GM03348 (cell line): ENCODE measurements at regions not wholly inside any gene's neighbourhood (a gene's known extent, or its start where the extent isn't known, plus 50 kb on each side); places are given as distances from the start of the nearest gene placed in this dataset.
"Not testable (repeated sequence)": the region's sequence is repeated elsewhere in the genome, so short reads cannot be mapped to it uniquely, and the experiment has no call there.

Source experiments
- DNase-seq: peaks from one replicate; pipeline ENCODE4 v3.0.0; 2012; ENCODE audit warnings: low spot score

DNA sequence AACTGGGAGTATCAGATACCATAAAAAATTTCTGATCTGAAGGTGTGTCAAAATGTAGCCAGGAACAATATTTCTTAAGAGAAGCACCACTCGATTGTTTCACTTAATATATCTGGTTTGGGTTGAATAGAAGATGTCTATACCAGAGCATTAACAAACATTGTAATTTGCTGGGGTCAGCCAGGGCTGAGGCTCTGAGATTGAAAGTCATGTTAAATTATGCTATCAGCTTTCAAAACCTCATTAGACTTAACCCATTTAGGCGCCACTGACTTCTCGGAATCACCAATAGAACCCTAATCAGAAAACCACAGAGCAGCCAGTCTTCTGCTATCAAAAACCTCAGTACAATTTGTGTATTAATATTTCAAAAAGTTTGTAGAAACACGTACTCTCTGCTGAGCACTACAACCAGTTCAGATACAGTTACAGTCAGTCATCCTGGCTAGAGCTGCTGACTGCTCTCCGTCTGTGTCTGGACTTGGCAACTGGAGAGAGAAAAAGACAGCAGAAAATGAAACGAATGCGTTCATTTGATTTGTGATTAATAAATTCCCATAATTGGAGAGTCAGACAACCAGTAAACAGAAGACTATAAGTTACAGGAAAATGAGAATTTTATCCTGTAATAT, 848.6 kb upstream of the PABPC4L start:
- DNase-seq = no peak

DNA sequence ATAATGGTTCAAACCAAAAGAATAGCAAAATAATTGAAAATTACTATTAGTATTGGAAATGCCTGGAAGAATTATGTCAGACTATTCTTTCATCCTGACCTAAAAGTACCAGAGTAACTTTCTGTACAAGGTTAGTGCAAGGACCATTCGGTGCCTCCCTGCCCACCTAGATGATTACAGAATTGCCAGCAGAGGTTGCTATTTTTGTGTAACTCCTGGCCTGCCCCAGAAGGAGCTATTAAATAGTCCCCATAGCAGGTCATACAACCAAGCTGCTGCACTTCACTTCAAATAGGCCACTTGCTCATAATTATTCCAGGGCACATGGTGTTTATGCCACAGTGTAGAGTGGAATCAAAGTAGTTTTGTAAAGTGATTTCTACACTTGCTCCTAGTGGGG, 831.1 kb upstream of the PABPC4L start:
- DNase-seq = no peak

DNA sequence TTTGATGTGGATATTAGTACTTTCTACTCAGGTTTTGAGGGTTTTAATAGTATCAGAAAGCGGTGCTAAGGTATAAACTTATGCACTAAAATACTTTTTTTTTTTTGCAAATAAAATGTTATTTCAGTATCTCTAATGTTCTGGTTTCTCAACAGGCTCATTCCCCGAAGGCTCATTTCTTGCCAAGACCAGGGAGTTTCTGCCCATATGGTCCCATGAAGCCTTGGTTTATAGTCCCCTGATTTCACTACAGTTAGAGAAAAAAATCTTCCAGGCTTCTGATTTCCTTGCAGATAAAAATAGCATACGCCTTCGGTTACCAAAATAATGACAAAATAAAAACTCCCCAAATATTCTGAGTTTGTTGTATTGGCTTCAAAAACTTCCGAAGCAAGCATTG, 814.2 kb upstream of the PABPC4L start:
- DNase-seq = no peak

DNA sequence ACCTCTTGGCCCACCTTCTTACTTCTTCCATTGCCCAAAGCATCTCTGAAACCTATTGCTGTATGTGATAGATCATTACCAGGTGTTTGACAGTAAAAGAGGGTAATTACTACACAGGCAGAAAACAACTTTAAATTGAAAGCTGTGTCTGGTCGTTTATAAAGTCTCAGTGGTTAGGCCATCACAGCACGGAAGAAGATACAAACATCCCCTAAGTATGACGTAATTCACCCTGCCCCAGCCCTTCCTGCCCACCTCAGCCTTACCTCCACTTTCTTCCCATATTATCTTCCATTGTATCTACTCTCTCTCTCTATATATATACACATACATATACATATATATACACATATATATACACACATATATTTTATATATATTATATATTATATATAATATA, 805.8 kb upstream of the PABPC4L start:
- DNase-seq = no peak

DNA sequence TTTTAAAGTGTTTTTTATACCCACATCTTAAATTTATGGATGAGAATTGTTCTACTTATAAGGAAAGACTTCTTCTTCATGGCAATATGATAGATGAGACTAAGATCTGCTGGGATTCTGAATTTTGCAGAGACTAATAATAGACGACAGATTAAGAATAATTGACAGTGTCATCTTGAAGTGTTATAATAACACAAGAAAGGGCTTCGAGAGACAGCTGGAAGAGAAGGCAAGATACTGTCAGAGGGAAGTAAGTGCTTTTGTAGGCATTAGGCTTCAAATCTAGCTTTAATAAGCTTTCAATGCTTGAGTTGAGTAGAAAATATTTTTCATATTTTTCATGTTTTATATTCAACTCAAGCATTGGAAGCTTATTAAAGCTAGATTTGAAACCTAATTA, 797.6 kb upstream of the PABPC4L start:
- no peak for DNase-seq

DNA sequence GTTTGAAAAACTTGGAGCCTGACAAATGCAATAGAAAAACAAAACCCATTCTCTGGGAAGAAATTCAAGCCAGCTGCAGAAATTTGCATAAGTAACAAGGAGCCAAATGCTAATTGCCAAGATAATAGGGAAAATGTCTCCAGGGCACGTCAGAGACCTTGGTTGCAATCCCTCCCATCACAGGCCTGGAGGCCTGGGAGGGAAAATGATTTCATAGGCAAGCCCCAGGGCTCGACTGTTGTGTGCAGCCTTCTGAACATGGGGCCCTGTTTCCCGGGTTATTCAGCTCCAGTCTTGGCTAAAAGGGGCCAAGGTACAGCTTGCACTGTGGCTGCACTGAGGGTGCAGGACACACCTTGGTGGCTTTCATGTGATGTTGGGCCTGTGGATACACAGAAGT, 760.4 kb upstream of the PABPC4L start:
- no peak for DNase-seq

DNA sequence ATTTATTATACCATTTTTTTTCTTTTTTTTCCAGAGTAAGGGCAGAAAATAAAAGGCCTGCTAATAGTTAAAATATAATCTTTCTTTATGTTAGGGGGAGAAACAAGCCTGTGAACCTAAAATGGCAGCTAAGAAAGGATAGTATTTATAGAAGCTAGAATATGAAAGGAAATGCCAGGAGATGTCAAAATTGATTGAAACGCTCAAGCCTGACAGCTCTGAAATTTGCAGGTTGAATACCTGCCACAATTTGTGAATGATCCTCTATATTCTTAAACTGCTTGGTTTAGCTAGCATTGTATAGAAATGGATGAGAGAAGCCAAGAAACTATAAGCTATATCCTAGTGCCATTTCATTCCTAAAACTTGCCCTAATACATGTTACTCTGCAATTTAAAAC, 757.3 kb upstream of the PABPC4L start:
- no peak for DNase-seq

DNA sequence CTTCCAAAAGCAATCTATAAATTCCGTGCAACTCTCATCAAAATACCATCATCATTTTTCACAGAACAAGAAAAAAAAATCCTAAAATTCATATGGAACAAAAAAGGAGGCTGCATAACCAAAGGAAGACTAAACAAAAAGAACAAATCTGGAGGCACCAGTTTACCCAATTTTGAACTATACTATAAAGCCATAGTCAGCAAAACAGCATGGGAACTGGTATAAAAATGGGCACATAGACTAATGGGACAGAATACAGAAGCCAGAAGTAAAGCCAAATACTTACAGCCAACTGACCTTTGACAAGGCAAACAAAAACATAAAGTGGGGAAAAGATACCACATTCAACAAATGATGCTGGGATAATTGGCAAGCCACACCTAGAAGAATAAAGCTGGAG, 753.5 kb upstream of the PABPC4L start:
- DNase-seq = no peak

DNA sequence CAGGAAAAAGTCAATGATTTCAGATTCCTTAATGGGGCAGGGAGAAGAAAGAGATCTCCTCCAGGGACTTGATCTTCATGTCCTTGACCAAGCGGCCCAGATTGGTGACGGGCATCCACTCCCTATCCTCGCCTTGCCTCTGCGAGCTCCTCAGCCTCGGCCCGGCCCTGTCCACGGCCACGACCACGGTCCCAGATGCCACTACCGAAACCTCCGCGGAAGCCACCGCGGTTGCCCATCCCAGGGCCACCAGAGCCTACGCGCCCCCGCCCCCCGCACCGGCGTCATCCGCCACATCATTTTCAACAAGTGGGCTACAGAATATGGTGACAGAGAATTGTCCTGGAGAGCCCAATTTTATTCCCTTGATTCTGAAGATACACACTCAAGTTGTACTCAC, 751.2 kb upstream of the PABPC4L start:
- DNase-seq = no peak

DNA sequence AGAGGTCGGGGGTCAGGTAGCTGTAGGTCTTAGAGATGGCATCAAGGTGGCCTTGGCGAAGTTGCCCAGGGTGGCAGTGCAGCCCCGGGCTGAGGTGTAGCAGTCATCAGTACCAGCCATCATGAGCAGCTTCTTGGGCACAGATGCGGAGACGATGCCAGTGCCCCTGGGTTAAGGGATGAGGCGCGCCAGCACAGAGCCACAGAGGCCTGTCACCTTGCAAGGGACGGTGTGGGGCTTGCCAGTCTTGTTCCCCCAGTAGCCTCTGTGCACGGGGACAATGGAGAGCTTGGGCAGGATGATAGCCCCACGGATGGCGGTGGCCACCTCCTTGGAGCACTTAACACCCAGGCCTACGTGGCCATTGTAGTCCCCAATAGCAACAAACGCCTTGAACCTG, 750.7 kb upstream of the PABPC4L start:
- no peak for DNase-seq

DNA sequence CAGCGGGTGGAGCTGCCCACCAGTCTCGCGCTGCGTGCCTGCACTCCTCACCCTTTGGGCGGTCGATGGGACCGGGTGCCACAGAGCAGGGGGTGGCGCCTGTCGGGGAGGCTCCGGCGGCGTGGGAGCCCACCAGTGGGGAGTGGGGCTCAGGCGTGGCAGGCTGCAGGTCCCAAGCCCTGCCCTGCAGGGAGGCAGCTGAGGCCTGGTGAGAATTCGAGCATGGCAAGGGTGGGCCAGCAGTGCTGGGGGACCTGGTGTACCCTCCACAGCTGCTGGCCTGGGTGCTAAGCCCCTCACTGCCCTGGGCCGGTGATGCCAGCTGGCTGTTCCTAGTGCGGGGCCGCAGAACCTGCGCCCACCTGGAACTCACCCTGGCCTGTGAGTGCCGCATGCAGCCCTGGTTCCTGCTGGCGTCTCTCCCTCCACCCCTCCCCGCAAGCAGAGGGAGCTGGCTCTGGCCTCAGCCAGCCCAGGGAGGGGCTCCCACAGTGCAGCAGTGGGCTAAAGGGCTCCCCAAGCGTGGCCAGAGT, 746.6 kb upstream of the PABPC4L start:
- no peak for DNase-seq

DNA sequence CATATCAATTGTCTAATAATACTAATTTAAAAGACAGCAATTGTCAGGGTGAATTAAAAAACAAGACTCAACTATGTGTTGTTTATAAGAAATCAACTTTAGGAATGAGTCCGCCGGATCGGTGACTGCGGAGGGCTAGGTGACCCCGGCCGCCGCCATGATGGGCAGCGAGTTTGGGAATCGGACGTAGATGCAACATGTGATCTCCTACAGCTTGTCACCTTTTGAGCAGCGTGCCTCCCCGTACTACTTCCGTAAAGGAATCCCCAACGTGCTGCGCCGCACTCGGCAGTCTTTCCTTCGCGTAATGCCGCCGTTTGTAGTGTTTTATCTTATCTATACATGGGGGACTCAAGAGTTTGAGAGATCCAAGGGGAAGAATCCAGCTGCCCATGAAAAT, 742.5 kb upstream of the PABPC4L start:
- no peak for DNase-seq

DNA sequence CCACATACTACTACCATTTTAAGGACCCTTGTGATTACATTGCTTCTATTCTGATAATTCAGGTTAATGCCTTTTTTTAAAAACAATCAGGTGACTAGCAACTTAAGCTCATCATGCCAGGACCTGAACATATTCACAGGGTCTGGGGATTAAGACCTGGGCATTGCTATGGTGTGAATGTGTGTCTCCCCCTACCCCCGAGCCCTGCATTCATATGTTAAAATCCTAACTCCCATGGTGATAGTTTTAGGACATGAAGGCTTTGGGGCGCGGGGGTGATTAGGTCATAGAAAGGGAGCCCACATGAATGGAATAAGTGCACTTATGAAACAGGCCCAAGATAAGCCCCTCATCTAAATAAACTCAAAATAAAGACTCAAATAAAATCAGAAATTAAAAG, 734.4 kb upstream of the PABPC4L start:
- no peak for DNase-seq

DNA sequence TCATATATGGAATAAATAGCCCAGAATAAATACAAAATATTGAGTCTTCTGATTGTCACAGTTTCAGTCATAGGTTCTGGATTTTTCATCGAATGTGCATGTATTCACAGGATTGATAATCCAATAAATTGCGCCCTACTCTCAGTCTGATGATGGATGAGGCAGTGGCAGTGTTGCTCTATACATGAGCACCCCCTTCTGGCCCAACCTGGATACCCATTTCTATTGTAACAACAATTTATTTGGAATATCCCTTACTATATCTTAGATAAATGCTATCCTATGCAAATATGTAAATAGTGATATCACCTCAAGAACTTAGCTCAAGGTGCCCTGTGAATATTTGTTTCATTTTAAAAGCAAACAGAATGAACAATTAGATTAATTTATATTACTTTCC, 733.7 kb upstream of the PABPC4L start:
- DNase-seq = no peak

DNA sequence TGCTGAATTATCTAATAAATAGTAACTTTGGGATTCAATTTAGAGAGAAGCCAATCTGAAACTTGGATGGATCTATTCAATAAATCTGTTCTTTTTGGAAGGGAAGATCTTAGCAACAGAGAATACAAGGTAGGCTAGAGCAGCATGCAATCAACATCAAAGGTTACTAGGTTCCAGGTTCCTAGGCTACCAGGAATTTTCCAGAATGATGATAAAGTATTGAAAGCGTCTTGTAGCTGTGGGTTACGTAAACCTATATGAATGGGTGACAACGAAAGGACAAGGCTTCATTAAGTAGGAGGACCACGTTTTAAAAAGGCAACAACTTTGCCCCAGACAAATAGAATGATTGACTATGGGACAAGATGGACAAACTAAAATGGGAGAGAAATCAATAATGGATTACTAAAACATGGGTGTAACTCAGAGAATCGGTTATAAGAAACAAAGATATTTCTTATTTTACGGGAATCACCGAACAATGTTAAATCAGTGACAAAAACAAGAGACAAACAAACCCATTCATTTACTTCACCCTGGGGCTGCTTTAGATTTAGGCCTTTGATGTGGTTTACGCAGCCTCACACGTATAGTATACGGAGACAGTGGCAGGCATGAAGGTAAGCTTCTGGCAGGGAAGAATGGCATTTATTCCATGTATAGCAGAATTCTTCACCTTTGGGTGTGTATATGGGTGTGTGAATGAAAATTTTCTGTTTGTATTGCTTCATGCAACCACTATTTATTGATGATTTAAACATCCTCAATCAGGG, 732.6 kb upstream of the PABPC4L start:
- DNase-seq = no peak

DNA sequence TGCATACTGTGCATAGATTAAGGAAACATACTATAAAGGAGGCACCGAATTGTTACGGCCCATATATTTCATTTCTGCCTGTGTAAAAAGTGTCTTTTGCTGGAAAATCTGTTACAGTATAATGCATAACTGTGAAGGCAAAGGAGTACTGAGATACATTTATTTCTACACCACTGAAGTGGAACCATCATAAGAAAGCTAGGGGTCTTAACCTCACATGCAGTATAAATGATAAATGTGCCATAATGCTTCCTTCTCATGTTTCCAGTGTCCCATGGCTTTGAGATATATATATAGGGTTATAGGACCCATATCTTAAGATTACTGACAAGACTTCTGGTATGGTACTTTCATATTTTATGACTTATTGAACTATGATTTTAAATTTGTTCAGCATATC, 713.8 kb upstream of the PABPC4L start:
- DNase-seq = no peak

DNA sequence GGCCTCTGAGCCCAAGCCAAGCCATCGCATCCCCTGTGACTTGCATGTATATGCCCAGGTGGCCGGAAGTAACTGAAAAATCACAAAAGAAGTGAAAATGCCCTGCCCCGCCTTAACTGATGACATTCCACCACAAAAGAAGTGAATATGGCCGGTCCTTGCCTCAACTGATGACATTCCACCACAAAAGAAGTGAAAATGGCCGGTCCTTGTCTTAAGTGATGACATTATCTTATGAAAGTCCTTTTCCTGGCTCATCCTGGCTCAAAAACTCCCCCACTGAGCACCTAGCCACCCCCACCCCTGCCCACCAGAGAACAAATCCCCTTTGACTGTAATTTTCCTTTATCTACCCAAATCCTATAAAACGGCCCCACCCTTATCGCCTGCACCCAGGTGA, 712.7 kb upstream of the PABPC4L start:
- not testable (repeated sequence) for DNase-seq

DNA sequence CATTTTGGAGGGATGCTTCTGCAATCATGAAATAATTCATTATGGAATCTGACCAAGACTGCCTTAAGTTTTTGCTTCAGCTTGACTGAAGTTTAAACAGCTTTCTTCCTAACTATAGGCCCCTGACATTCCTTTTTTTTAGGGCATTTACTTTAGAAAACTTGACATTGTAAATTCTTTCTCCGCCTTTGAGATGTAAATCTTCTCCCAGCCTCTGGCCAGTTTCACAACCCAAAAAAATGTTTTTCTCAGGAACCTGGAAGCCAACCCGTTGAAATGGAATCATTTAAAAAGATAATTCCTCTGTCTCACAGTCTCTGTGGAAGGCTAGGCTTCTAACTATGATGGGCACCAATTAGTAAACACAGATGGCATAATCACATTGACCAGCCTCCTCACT, 710.4 kb upstream of the PABPC4L start:
- DNase-seq = no peak

DNA sequence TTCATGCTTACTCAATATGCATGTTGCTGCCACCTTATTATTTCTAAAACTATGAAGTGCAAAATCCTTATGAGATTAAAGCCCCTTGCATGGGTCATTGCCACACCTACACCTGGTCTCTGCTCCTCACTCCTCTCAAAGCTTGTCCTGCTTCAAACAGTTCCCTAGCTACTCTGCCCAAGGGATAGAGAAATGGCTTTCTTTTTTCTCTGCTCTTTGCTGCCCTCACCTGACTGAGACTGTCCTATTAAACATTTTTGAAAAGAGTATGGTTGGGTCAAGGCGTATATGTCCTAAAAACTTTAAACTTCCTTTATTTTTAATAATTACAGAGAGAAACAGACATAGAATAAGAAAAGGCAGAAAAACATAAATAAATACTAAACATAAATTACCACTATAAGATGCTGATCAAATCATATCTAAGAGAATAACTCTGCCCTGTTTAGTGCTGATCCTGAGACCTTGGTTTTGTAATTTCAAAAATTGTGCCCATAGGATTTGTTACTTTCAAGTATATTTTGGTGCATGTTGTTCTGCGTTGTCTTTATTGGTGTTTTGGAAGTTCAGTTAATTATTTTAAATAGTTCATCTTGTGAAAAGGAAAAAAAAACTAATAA, 704.9 kb upstream of the PABPC4L start:
- peak; percentile 1 for DNase-seq

DNA sequence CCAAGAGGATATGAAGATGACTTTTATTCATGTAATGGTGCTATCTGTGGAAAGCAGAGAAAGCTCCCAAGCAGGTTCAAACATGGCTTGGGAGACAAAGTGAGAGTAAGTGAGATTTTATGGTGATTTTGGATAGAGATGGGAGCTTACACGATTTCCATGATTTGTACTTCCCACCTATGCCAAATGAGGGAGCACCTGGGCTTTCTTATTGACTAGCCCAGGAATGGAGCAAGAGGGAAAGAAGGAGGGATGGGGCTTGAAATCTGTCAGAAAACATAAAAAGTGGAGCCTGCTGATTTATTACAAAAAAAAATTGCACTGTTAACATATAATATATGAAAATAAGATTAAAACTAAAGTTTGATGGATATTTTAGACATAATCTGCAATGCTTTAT, 703.5 kb upstream of the PABPC4L start:
- no peak for DNase-seq

DNA sequence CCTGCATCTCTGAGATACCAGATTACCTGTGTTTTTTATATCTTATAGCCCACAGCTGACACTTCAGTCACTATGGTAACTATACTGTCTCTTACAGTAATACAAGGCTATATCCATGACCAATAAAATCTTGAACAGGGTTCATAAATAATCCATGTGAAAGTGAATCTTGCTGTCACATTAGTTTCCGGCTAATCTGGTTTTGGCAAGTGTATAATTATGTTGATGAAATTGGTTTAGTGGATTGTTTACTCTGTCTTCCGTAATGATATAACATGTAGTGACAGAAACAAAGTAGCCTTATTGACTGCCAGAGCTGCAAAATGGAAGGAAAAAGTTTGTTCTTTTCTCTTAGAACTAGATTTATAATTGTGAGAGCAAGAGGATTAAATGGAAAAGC, 686.6 kb upstream of the PABPC4L start:
- no peak for DNase-seq

DNA sequence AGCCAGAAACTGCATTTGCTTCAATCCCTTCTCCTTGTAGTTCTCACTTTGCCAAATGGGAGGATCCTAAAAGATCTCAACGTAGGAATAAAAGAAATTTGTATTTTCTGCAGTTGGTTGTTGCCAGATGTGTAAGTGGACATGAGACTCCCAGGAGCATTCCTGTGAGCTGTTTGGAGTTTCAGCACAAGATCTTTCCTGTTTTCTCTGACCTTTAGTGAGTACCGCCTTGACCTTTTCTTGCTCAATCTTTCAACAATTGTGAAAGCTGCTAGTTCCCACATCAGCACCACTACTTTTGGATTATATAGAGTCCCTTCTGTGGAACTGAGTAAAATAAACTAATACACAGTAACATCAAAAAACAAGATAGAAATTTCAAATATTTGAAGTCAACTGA, 683.8 kb upstream of the PABPC4L start:
- no peak for DNase-seq

DNA sequence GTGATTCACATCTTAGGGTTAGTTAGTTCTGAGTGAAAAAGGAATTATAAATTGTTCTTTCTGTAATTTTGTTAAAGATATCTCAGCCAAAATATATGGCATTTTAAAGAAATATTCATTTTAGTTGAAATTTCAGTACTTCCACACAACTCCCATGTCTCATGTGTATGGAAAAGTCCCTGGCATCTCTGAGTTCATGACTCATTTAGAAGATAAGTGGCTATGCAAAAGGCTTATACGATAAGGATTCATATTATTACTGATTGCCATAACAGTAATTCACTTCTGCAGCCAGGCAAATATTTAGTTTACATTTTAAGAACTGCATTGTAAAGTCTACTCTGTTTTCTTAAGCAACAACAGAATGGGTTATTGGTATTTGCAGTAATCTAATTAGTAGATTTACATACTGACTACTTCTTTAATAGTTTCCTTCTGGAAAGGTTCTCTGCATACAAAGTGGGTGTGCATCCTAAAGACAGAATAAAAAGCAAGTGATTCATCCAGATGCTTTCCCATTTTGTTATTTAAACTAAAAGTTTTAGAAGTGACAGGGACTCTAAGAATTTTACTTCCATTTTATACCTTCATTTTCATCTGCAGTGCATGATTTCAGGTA, 682.4 kb upstream of the PABPC4L start:
- no peak for DNase-seq
